ENCODE measurements at regions not wholly inside any gene's neighbourhood (a gene's known extent, or its start where the extent isn't known, plus 50 kb on each side); places are given as distances from the start of the nearest gene placed in this dataset.

DNA sequence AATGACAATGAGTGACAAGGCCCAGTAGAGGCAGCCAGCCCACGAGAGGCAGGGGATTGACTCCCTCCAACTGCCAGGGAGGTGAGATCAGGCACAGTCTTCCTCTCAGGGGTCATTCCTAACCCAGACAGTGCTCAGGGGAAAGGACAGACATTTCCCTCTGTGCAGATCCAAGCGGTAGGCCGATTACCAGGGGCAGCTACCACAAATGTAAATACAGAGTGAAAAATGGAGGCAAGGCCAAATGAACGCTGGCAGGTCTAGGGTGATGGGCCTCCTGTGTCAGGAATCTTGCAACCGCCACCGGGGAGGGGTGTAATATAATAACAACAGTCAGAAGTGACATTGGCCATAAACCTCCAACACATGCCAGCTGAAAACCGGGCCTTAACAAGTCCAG, 881.4 kb downstream of the UQCRFS1 start:
- no peak for DNase-seq
- Mint-ChIP-seq H3K27ac (no peak overlapping the region), H3K4me1 (no peaks in the 10 kb centered on the region), H3K36me3 (ENCODE audit: low read depth) (no peaks in the 10 kb centered on the region), H3K4me3 (no peak overlapping the region), H3K27me3 (no peaks in the 10 kb centered on the region), H3K9me3 (peaks cover 4% of the 10 kb centered on the region)
- ChIA-PET POLR2A (no interaction called here), CTCF (no interaction called here)
- TF ChIP-seq, protein P1, sequence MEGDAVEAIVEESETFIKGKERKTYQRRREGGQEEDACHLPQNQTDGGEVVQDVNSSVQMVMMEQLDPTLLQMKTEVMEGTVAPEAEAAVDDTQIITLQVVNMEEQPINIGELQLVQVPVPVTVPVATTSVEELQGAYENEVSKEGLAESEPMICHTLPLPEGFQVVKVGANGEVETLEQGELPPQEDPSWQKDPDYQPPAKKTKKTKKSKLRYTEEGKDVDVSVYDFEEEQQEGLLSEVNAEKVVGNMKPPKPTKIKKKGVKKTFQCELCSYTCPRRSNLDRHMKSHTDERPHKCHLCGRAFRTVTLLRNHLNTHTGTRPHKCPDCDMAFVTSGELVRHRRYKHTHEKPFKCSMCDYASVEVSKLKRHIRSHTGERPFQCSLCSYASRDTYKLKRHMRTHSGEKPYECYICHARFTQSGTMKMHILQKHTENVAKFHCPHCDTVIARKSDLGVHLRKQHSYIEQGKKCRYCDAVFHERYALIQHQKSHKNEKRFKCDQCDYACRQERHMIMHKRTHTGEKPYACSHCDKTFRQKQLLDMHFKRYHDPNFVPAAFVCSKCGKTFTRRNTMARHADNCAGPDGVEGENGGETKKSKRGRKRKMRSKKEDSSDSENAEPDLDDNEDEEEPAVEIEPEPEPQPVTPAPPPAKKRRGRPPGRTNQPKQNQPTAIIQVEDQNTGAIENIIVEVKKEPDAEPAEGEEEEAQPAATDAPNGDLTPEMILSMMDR (IDR thresholded peaks at IDR 0.05), result no peak
- ATAC-seq (ENCODE audit: low read depth), result no peak
- intact Hi-C loops (cut with micrococcal nuclease), result no loop called here

DNA sequence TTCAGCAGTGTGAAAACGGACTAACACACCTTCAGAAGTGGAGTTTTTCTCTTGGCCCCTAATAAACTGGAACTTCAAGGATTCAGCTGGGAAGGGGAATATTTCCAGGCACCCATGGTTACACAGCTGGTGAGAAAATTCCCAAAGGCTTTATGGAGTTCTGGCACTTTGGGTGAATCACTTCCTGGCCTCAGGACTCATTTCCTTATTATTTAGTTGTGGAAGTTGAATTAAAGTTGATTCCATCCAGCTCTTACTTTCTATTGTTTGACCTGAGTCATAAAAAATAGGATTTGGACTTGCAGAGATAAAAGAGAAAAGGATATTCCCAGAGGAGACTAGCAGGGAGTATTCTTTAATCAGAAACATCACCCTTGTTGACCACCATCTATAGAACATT, 882.1 kb downstream of the UQCRFS1 start:
- peaks cover 4% of the 10 kb centered on the region for H3K9me3 Mint-ChIP-seq
- no peaks in the 10 kb centered on the region for H3K4me1 Mint-ChIP-seq
- DNase-seq, result no peak
- no peaks in the 10 kb centered on the region for H3K27me3 Mint-ChIP-seq
- TF ChIP-seq, protein P1 (IDR thresholded peaks at IDR 0.05), result no peak
- no peak overlapping the region for H3K4me3 Mint-ChIP-seq
- intact Hi-C loops (cut with micrococcal nuclease), result no loop called here
- no peak for ATAC-seq (ENCODE audit: low read depth)
- ChIA-PET CTCF (no interaction called here), POLR2A (no interaction called here)
- no peaks in the 10 kb centered on the region for H3K36me3 Mint-ChIP-seq (ENCODE audit: low read depth)
- H3K27ac Mint-ChIP-seq, result no peak overlapping the region

DNA sequence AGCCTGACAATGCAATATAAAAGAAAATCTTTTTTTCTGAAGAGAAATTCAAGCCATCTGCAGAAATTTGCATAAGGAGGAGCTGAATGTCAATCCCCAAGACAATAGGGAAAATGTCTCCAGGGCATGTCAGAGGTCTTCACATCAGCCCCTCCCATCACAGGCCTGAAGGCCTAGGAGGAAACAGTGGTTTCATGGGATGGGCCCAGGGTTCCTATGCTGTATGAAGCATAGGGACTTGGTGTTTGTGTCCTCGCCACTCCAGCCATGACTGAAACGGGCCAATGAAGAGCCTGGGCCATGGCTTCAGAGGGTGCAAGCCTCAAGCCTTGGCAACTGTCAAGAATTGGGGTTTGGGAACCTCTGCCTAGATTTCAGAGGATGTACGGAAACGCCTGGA, 883.5 kb downstream of the UQCRFS1 start:
- Mint-ChIP-seq H3K27me3 (no peaks in the 10 kb centered on the region), H3K4me3 (no peak overlapping the region), H3K36me3 (ENCODE audit: low read depth) (no peaks in the 10 kb centered on the region), H3K4me1 (no peaks in the 10 kb centered on the region), H3K9me3 (peaks cover 4% of the 10 kb centered on the region), H3K27ac (no peak overlapping the region)
- ChIA-PET CTCF (no interaction called here), POLR2A (no interaction called here)
- ATAC-seq (ENCODE audit: low read depth) (no peak), DNase-seq (no peak)
- TF ChIP-seq, protein P1 (IDR thresholded peaks at IDR 0.05), result no peak
- intact Hi-C loops (cut with micrococcal nuclease), result loop anchor here (5.0 kb wide), 1 partner anchor 383 kb away; no protein-coding TSS in a partner anchor

DNA sequence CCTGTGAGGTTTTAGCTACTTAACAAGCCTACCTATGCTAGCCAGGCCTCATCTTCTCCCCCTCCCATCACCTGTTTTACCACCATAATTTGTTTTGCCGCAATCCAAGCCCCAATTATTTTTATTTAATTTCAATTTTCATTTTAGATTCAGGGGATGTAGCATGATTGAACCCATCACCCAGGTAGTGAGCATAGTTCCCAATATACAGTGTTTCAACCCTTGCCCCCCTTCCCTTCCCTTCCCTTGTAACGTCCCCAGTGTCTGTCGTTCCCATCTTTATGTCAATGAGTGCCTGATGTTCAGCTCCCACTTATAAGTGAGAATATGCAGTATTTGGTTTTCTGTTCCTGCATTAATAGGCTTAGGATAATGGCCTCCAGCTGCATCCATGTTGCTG, 885.0 kb downstream of the UQCRFS1 start:
- no peak overlapping the region for H3K27ac Mint-ChIP-seq
- intact Hi-C loops (cut with micrococcal nuclease), result loop anchor here (5.0 kb wide), 1 partner anchor 384 kb away; no protein-coding TSS in a partner anchor

DNA sequence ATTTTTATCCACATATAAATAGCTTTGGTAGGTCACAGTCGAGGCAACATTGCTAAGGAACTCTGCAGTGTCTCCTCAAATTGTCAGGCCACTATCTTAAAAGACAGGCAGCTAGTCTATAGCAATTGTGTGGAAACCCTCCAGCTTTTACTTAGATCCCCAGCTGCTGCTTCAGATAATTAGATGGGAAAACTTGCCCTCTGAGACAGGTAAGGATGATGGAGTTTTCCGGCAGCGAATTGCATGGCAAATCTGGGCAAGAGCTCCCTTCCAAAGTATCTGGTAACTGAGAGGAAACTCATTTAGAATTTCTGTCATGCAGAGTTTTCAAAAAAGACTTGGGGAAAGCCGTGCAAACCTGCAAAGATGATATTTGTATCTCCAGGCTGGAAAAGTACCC, 886.2 kb downstream of the UQCRFS1 start:
- Mint-ChIP-seq H3K9me3 (peaks cover 4% of the 10 kb centered on the region), H3K27ac (no peak overlapping the region), H3K4me3 (no peak overlapping the region), H3K27me3 (no peaks in the 10 kb centered on the region), H3K4me1 (no peaks in the 10 kb centered on the region), H3K36me3 (ENCODE audit: low read depth) (no peaks in the 10 kb centered on the region)
- ChIA-PET CTCF (no interaction called here), POLR2A (no interaction called here)
- ATAC-seq (ENCODE audit: low read depth), result no peak
- intact Hi-C loops (cut with micrococcal nuclease), result loop anchor here (5.0 kb wide), 1 partner anchor 386 kb away; no protein-coding TSS in a partner anchor
- TF ChIP-seq, protein P1 (IDR thresholded peaks at IDR 0.05), result no peak
- no peak for DNase-seq

More for the DNA sequence above, 885.0 kb downstream of the UQCRFS1 start:
- no peaks in the 10 kb centered on the region for H3K36me3 Mint-ChIP-seq (ENCODE audit: low read depth)
- H3K4me3 Mint-ChIP-seq, result no peak overlapping the region
- ChIA-PET POLR2A (no interaction called here), CTCF (no interaction called here)
- peaks cover 4% of the 10 kb centered on the region for H3K9me3 Mint-ChIP-seq
- ATAC-seq (ENCODE audit: low read depth) (no peak), DNase-seq (no peak)
- no peaks in the 10 kb centered on the region for H3K27me3 Mint-ChIP-seq
- TF ChIP-seq, protein P1 (IDR thresholded peaks at IDR 0.05), result no peak
- H3K4me1 Mint-ChIP-seq, result no peaks in the 10 kb centered on the region
